H54 (cell line): ENCODE measurements at regions not wholly inside any gene's neighbourhood (a gene's known extent, or its start where the extent isn't known, plus 50 kb on each side); places are given as distances from the start of the nearest gene placed in this dataset.

ENCODE experiments used
- DNase-seq: peaks from one replicate; pipeline ENCODE4 v3.0.0; 2011; ENCODE audit warnings: low spot score, mixed read lengths; ENCODE audit not compliant: insufficient read length
- FAIRE-seq: peaks from 3 replicates; lab custom pipeline; 2011; peaks lifted over from hg19 to GRCh38; lab: Jason Lieb, UNC
- POLR2A ChIP-seq: IDR thresholded peaks from 2 replicates; pipeline ENCODE4 v1.6.1; 2011; ENCODE audit warnings: low read depth, mild to moderate bottlenecking, low read length

- TF ChIP-seq POLR2A: no peak
- no peak for FAIRE-seq
- no peak for DNase-seq
These were observed 328.1 kb upstream of the SNX7 start for GRCh38 chr1:98333406-98333805.

- FAIRE-seq: peak; percentile 50
These were observed 329.7 kb upstream of the SNX7 start for GRCh38 chr1:98331718-98332311.

GRCh38 chr1:98331243-98331642 lies 330.3 kb upstream of the SNX7 start:
- no peak for DNase-seq
- no peak for TF ChIP-seq POLR2A
- peak; percentile 93 for FAIRE-seq

More at GRCh38 chr1:98331718-98332311, 329.7 kb upstream of the SNX7 start:
- no peak for DNase-seq
- TF ChIP-seq POLR2A: no peak

GRCh38 chr1:98330224-98330623 lies 331.3 kb upstream of the SNX7 start:
- DNase-seq (no peak), FAIRE-seq (no peak)
- no peak for TF ChIP-seq POLR2A

GRCh38 chr1:98328855-98329254 lies 332.7 kb upstream of the SNX7 start:
- DNase-seq (no peak), FAIRE-seq (no peak)
- TF ChIP-seq POLR2A: no peak

- FAIRE-seq: peak; percentile 27
- DNase-seq: no peak
- no peak for TF ChIP-seq POLR2A
These were observed 334.2 kb upstream of the SNX7 start for GRCh38 chr1:98327220-98327861.

- FAIRE-seq (peak; percentile 73), DNase-seq (no peak)
- no peak for TF ChIP-seq POLR2A
These were observed 335.7 kb upstream of the SNX7 start for GRCh38 chr1:98325646-98326440.

- no peak for DNase-seq
These were observed 337.6 kb upstream of the SNX7 start for GRCh38 chr1:98323906-98324358.

GRCh38 chr1:98323388-98323787 lies 338.1 kb upstream of the SNX7 start:
- FAIRE-seq (no peak), DNase-seq (no peak)
- no peak for TF ChIP-seq POLR2A

More at GRCh38 chr1:98323906-98324358, 337.6 kb upstream of the SNX7 start:
- no peak for TF ChIP-seq POLR2A
- peak; percentile 100 for FAIRE-seq

GRCh38 chr1:98322966-98323365 lies 338.6 kb upstream of the SNX7 start:
- DNase-seq (no peak), FAIRE-seq (no peak)
- TF ChIP-seq POLR2A: no peak

- DNase-seq (no peak), FAIRE-seq (peak; percentile 85)
- no peak for TF ChIP-seq POLR2A
These were observed 339.4 kb upstream of the SNX7 start for GRCh38 chr1:98322086-98322485.

GRCh38 chr1:98321191-98321590 lies 340.3 kb upstream of the SNX7 start:
- DNase-seq (no peak), FAIRE-seq (peak; percentile 84)
- TF ChIP-seq POLR2A: no peak

GRCh38 chr1:98316286-98316905 lies 345.1 kb upstream of the SNX7 start:
- FAIRE-seq: peak; percentile 98
- DNase-seq: no peak

GRCh38 chr1:98315309-98315708 lies 346.2 kb upstream of the SNX7 start:
- FAIRE-seq (peak; percentile 11), DNase-seq (no peak)
- no peak for TF ChIP-seq POLR2A

More at GRCh38 chr1:98316286-98316905, 345.1 kb upstream of the SNX7 start:
- TF ChIP-seq POLR2A: no peak
